ENCODE measurements at regions not wholly inside any gene's neighbourhood (a gene's known extent, or its start where the extent isn't known, plus 50 kb on each side); places are given as distances from the start of the nearest gene placed in this dataset.
"Not testable (repeated sequence)": the region's sequence is repeated elsewhere in the genome, so short reads cannot be mapped to it uniquely, and the experiment has no call there.

GRCh38 chr7:121745856-121746255 lies 127.1 kb upstream of the PTPRZ1 start:
- no peak overlapping the region for H3K27ac ChIP-seq (ENCODE audit: low read depth in 2 of 2, low read length in 2 of 2)
- no peaks in the 10 kb centered on the region for H3K9me3 ChIP-seq (ENCODE audit: control insufficient read depth in 2 of 2, low read length in 2 of 2)
- no peaks in the 10 kb centered on the region for H3K36me3 ChIP-seq (ENCODE audit: control insufficient read depth in 2 of 2, insufficient read depth in 2 of 2, low read length in 2 of 2)
- no peaks in the 10 kb centered on the region for H3K4me1 ChIP-seq (ENCODE audit: control insufficient read depth in 2 of 2, insufficient read depth in 2 of 2, low read length in 2 of 2)
- H3K4me3 ChIP-seq (ENCODE audit: low read length in 2 of 2) = no peak overlapping the region
- no peaks in the 10 kb centered on the region for H3K27me3 ChIP-seq (ENCODE audit: control insufficient read depth in 2 of 2, insufficient read depth in 2 of 2, low read length in 2 of 2)
- H3K9ac ChIP-seq (ENCODE audit: low read depth in 1 of 2, low read length in 2 of 2) = no peak overlapping the region

- Histone ChIP-seq H3K9ac (ENCODE audit: low read depth in 1 of 2, low read length in 2 of 2) (no peak overlapping the region), H3K9me3 (ENCODE audit: control insufficient read depth in 2 of 2, low read length in 2 of 2) (no peaks in the 10 kb centered on the region), H3K4me3 (ENCODE audit: low read length in 2 of 2) (no peak overlapping the region), H3K27ac (ENCODE audit: low read depth in 2 of 2, low read length in 2 of 2) (no peak overlapping the region), H3K27me3 (ENCODE audit: control insufficient read depth in 2 of 2, insufficient read depth in 2 of 2, low read length in 2 of 2) (no peaks in the 10 kb centered on the region), H3K36me3 (ENCODE audit: control insufficient read depth in 2 of 2, insufficient read depth in 2 of 2, low read length in 2 of 2) (no peaks in the 10 kb centered on the region), H3K4me1 (ENCODE audit: control insufficient read depth in 2 of 2, insufficient read depth in 2 of 2, low read length in 2 of 2) (no peaks in the 10 kb centered on the region)
Measured at GRCh38 chr7:121744877-121745276, 128.1 kb upstream of the PTPRZ1 start.

- Histone ChIP-seq H3K36me3 (ENCODE audit: control insufficient read depth in 2 of 2, insufficient read depth in 2 of 2, low read length in 2 of 2) (no peaks in the 10 kb centered on the region), H3K4me3 (ENCODE audit: low read length in 2 of 2) (no peak overlapping the region), H3K27ac (ENCODE audit: low read depth in 2 of 2, low read length in 2 of 2) (no peak overlapping the region)
Measured at GRCh38 chr7:121744319-121744718, 128.6 kb upstream of the PTPRZ1 start.

GRCh38 chr7:121741896-121742295 lies 131.1 kb upstream of the PTPRZ1 start:
- Histone ChIP-seq H3K36me3 (ENCODE audit: control insufficient read depth in 2 of 2, insufficient read depth in 2 of 2, low read length in 2 of 2) (no peaks in the 10 kb centered on the region), H3K4me1 (ENCODE audit: control insufficient read depth in 2 of 2, insufficient read depth in 2 of 2, low read length in 2 of 2) (no peaks in the 10 kb centered on the region), H3K27ac (ENCODE audit: low read depth in 2 of 2, low read length in 2 of 2) (no peak overlapping the region), H3K9ac (ENCODE audit: low read depth in 1 of 2, low read length in 2 of 2) (no peak overlapping the region), H3K27me3 (ENCODE audit: control insufficient read depth in 2 of 2, insufficient read depth in 2 of 2, low read length in 2 of 2) (no peaks in the 10 kb centered on the region), H3K4me3 (ENCODE audit: low read length in 2 of 2) (no peak overlapping the region), H3K9me3 (ENCODE audit: control insufficient read depth in 2 of 2, low read length in 2 of 2) (no peaks in the 10 kb centered on the region)

More at GRCh38 chr7:121744319-121744718, 128.6 kb upstream of the PTPRZ1 start:
- H3K4me1 ChIP-seq (ENCODE audit: control insufficient read depth in 2 of 2, insufficient read depth in 2 of 2, low read length in 2 of 2) = no peaks in the 10 kb centered on the region
- H3K27me3 ChIP-seq (ENCODE audit: control insufficient read depth in 2 of 2, insufficient read depth in 2 of 2, low read length in 2 of 2) = no peaks in the 10 kb centered on the region
- H3K9ac ChIP-seq (ENCODE audit: low read depth in 1 of 2, low read length in 2 of 2) = no peak overlapping the region
- no peaks in the 10 kb centered on the region for H3K9me3 ChIP-seq (ENCODE audit: control insufficient read depth in 2 of 2, low read length in 2 of 2)

GRCh38 chr7:121739465-121739864 lies 133.5 kb upstream of the PTPRZ1 start:
- H3K36me3 ChIP-seq (ENCODE audit: control insufficient read depth in 2 of 2, insufficient read depth in 2 of 2, low read length in 2 of 2) = no peaks in the 10 kb centered on the region
- no peaks in the 10 kb centered on the region for H3K27me3 ChIP-seq (ENCODE audit: control insufficient read depth in 2 of 2, insufficient read depth in 2 of 2, low read length in 2 of 2)
- H3K9ac ChIP-seq (ENCODE audit: low read depth in 1 of 2, low read length in 2 of 2) = no peak overlapping the region
- no peaks in the 10 kb centered on the region for H3K9me3 ChIP-seq (ENCODE audit: control insufficient read depth in 2 of 2, low read length in 2 of 2)
- H3K4me3 ChIP-seq (ENCODE audit: low read length in 2 of 2) = no peak overlapping the region
- H3K27ac ChIP-seq (ENCODE audit: low read depth in 2 of 2, low read length in 2 of 2) = no peak overlapping the region
- H3K4me1 ChIP-seq (ENCODE audit: control insufficient read depth in 2 of 2, insufficient read depth in 2 of 2, low read length in 2 of 2) = no peaks in the 10 kb centered on the region

GRCh38 chr7:121730869-121731268 lies 142.1 kb upstream of the PTPRZ1 start:
- no peak overlapping the region for H3K9ac ChIP-seq (ENCODE audit: low read depth in 1 of 2, low read length in 2 of 2)
- no peaks in the 10 kb centered on the region for H3K4me1 ChIP-seq (ENCODE audit: control insufficient read depth in 2 of 2, insufficient read depth in 2 of 2, low read length in 2 of 2)
- H3K27me3 ChIP-seq (ENCODE audit: control insufficient read depth in 2 of 2, insufficient read depth in 2 of 2, low read length in 2 of 2) = no peaks in the 10 kb centered on the region
- no peak overlapping the region for H3K4me3 ChIP-seq (ENCODE audit: low read length in 2 of 2)
- no peaks in the 10 kb centered on the region for H3K36me3 ChIP-seq (ENCODE audit: control insufficient read depth in 2 of 2, insufficient read depth in 2 of 2, low read length in 2 of 2)
- H3K27ac ChIP-seq (ENCODE audit: low read depth in 2 of 2, low read length in 2 of 2) = no peak overlapping the region
- H3K9me3 ChIP-seq (ENCODE audit: control insufficient read depth in 2 of 2, low read length in 2 of 2) = peaks cover 0 to under 1% of the 10 kb centered on the region in 2 donors

GRCh38 chr7:121714559-121715303 lies 158.2 kb upstream of the PTPRZ1 start:
- peak overlapping the region in 1 of 2 donors; percentile 3 for H3K9ac ChIP-seq (ENCODE audit: low read depth in 1 of 2, low read length in 2 of 2)
- no peaks in the 10 kb centered on the region for H3K27me3 ChIP-seq (ENCODE audit: control insufficient read depth in 2 of 2, insufficient read depth in 2 of 2, low read length in 2 of 2)
- no peaks in the 10 kb centered on the region for H3K9me3 ChIP-seq (ENCODE audit: control insufficient read depth in 2 of 2, low read length in 2 of 2)
- H3K36me3 ChIP-seq (ENCODE audit: control insufficient read depth in 2 of 2, insufficient read depth in 2 of 2, low read length in 2 of 2) = no peaks in the 10 kb centered on the region
- peaks cover 8 to 31% of the 10 kb centered on the region in 2 donors for H3K4me1 ChIP-seq (ENCODE audit: control insufficient read depth in 2 of 2, insufficient read depth in 2 of 2, low read length in 2 of 2)
- H3K4me3 ChIP-seq (ENCODE audit: low read length in 2 of 2) = peak overlapping the region; percentile 30 to 53
- H3K27ac ChIP-seq (ENCODE audit: low read depth in 2 of 2, low read length in 2 of 2) = peak overlapping the region; percentile 72 to 84

- peak overlapping the region in 1 of 2 donors; percentile 67 for H3K27ac ChIP-seq (ENCODE audit: low read depth in 2 of 2, low read length in 2 of 2)
- H3K9ac ChIP-seq (ENCODE audit: low read depth in 1 of 2, low read length in 2 of 2); H3K36me3 ChIP-seq (ENCODE audit: control insufficient read depth in 2 of 2, insufficient read depth in 2 of 2, low read length in 2 of 2); H3K27me3 ChIP-seq (ENCODE audit: control insufficient read depth in 2 of 2, insufficient read depth in 2 of 2, low read length in 2 of 2); H3K9me3 ChIP-seq (ENCODE audit: control insufficient read depth in 2 of 2, low read length in 2 of 2): not testable (repeated sequence)
- peak overlapping the region in 1 of 2 donors; percentile 23 for H3K4me3 ChIP-seq (ENCODE audit: low read length in 2 of 2)
- peaks cover 8 to 31% of the 10 kb centered on the region in 2 donors for H3K4me1 ChIP-seq (ENCODE audit: control insufficient read depth in 2 of 2, insufficient read depth in 2 of 2, low read length in 2 of 2)
Measured at GRCh38 chr7:121712961-121713360, 160.0 kb upstream of the PTPRZ1 start.

GRCh38 chr7:121697731-121698316 lies 175.1 kb upstream of the PTPRZ1 start:
- Histone ChIP-seq H3K9me3 (ENCODE audit: control insufficient read depth in 2 of 2, low read length in 2 of 2) (no peaks in the 10 kb centered on the region), H3K9ac (ENCODE audit: low read depth in 1 of 2, low read length in 2 of 2) (no peak overlapping the region), H3K4me1 (ENCODE audit: control insufficient read depth in 2 of 2, insufficient read depth in 2 of 2, low read length in 2 of 2) (no peaks in the 10 kb centered on the region), H3K36me3 (ENCODE audit: control insufficient read depth in 2 of 2, insufficient read depth in 2 of 2, low read length in 2 of 2) (no peaks in the 10 kb centered on the region), H3K4me3 (ENCODE audit: low read length in 2 of 2) (no peak overlapping the region), H3K27me3 (ENCODE audit: control insufficient read depth in 2 of 2, insufficient read depth in 2 of 2, low read length in 2 of 2) (no peaks in the 10 kb centered on the region), H3K27ac (ENCODE audit: low read depth in 2 of 2, low read length in 2 of 2) (no peak overlapping the region)

GRCh38 chr7:121696954-121697353 lies 176.0 kb upstream of the PTPRZ1 start:
- Histone ChIP-seq H3K9me3 (ENCODE audit: control insufficient read depth in 2 of 2, low read length in 2 of 2) (no peaks in the 10 kb centered on the region), H3K4me3 (ENCODE audit: low read length in 2 of 2) (no peak overlapping the region), H3K36me3 (ENCODE audit: control insufficient read depth in 2 of 2, insufficient read depth in 2 of 2, low read length in 2 of 2) (no peaks in the 10 kb centered on the region), H3K27ac (ENCODE audit: low read depth in 2 of 2, low read length in 2 of 2) (no peak overlapping the region), H3K4me1 (ENCODE audit: control insufficient read depth in 2 of 2, insufficient read depth in 2 of 2, low read length in 2 of 2) (no peaks in the 10 kb centered on the region), H3K9ac (ENCODE audit: low read depth in 1 of 2, low read length in 2 of 2) (no peak overlapping the region), H3K27me3 (ENCODE audit: control insufficient read depth in 2 of 2, insufficient read depth in 2 of 2, low read length in 2 of 2) (no peaks in the 10 kb centered on the region)
